GM13976 (cell line): ENCODE measurements at regions not wholly inside any gene's neighbourhood (a gene's known extent, or its start where the extent isn't known, plus 50 kb on each side); places are given as distances from the start of the nearest gene placed in this dataset.

Experiments
- DNase-seq: peaks from one replicate; pipeline ENCODE4 v3.0.0; 2012; ENCODE audit warnings: low spot score
- CTCF ChIP-seq: IDR thresholded peaks from 2 replicates; pipeline ENCODE4 v1.5.1; 2012; ENCODE audit warnings: borderline replicate concordance, mild to moderate bottlenecking; ENCODE audit not compliant: insufficient read depth; ENCODE audit errors: extremely low read depth, missing control alignments, control extremely low read depth
- in situ Hi-C: fragments of 300-500 bp; cut with MboI; formaldehyde crosslinking; loops from one replicate; pipeline ENCODE4 v1.12.0; 2022; ENCODE audit warnings: low sequenced_read_pairs, mixed read lengths, inconsistent platforms; ENCODE audit not compliant: unreplicated experiment

- no peak for DNase-seq
- TF ChIP-seq CTCF, result no peak
- in situ Hi-C loops, result no loop called here
These were observed 122.5 kb downstream of the ICOS start for GRCh38 chr2:204059016-204059415.

GRCh38 chr2:204060841-204061240 is 124.3 kb downstream of the ICOS start:
- DNase-seq, result no peak
- in situ Hi-C loops, result no loop called here
- no peak for TF ChIP-seq CTCF

GRCh38 chr2:204061241-204061640 is 124.7 kb downstream of the ICOS start:
- no peak for TF ChIP-seq CTCF
- no peak for DNase-seq
- in situ Hi-C loops, result no loop called here

- DNase-seq, result no peak
- TF ChIP-seq CTCF, result no peak
- in situ Hi-C loops, result no loop called here
These were observed 127.6 kb downstream of the ICOS start for GRCh38 chr2:204064119-204064518.

- DNase-seq, result no peak
- no peak for TF ChIP-seq CTCF
- in situ Hi-C loops, result no loop called here
These were observed 129.0 kb downstream of the ICOS start for GRCh38 chr2:204065566-204065965.

- no peak for DNase-seq
- in situ Hi-C loops, result no loop called here
- TF ChIP-seq CTCF, result no peak
These were observed 129.5 kb downstream of the ICOS start for GRCh38 chr2:204066051-204066450.

GRCh38 chr2:204069804-204070203 is 133.2 kb downstream of the ICOS start:
- in situ Hi-C loops, result no loop called here
- DNase-seq, result no peak
- no peak for TF ChIP-seq CTCF
